Mucosa of gallbladder (tissue), 1 donor: ENCODE measurements at regions not wholly inside any gene's neighbourhood (a gene's known extent, or its start where the extent isn't known, plus 50 kb on each side); places are given as distances from the start of the nearest gene placed in this dataset.
"Not testable (repeated sequence)": the region's sequence is repeated elsewhere in the genome, so short reads cannot be mapped to it uniquely, and the experiment has no call there.

ENCODE experiments used
- DNase-seq: peaks from one replicate; pipeline ENCODE4 v3.0.0-alpha.2; 2020; ENCODE audit warnings: low spot score
- donor health status: DM: no; HTN: no; CAD: no.

- not testable (repeated sequence) for DNase-seq
Observed at GRCh38 chrX:3919668-3920423, 206.4 kb upstream of the PRKX start.

GRCh38 chrX:3914813-3915212 lies 201.4 kb upstream of the PRKX start:
- DNase-seq = not testable (repeated sequence)

GRCh38 chrX:3914059-3914458 lies 200.6 kb upstream of the PRKX start:
- DNase-seq = not testable (repeated sequence)

- DNase-seq = not testable (repeated sequence)
Observed at GRCh38 chrX:3911012-3911411, 197.6 kb upstream of the PRKX start.

GRCh38 chrX:3910611-3911010 lies 197.2 kb upstream of the PRKX start:
- not testable (repeated sequence) for DNase-seq

GRCh38 chrX:3905522-3906258 lies 192.2 kb upstream of the PRKX start:
- DNase-seq = not testable (repeated sequence)

- DNase-seq = not testable (repeated sequence)
Observed at GRCh38 chrX:3902222-3902621, 188.8 kb upstream of the PRKX start.

GRCh38 chrX:3896755-3897154 lies 183.3 kb upstream of the PRKX start:
- DNase-seq = not testable (repeated sequence)

GRCh38 chrX:3882553-3882920 lies 169.1 kb upstream of the PRKX start:
- DNase-seq = not testable (repeated sequence)

GRCh38 chrX:3881898-3882552 lies 168.6 kb upstream of the PRKX start:
- not testable (repeated sequence) for DNase-seq

- DNase-seq = not testable (repeated sequence)
Observed at GRCh38 chrX:3881255-3881895, 167.9 kb upstream of the PRKX start.

GRCh38 chrX:3876393-3876792 lies 162.9 kb upstream of the PRKX start:
- not testable (repeated sequence) for DNase-seq

- DNase-seq = not testable (repeated sequence)
Observed at GRCh38 chrX:3875638-3876037, 162.2 kb upstream of the PRKX start.

GRCh38 chrX:3872226-3872879 lies 158.9 kb upstream of the PRKX start:
- DNase-seq = not testable (repeated sequence)

GRCh38 chrX:3867067-3867831 lies 153.8 kb upstream of the PRKX start:
- DNase-seq = not testable (repeated sequence)

GRCh38 chrX:3858332-3858731 lies 144.9 kb upstream of the PRKX start:
- not testable (repeated sequence) for DNase-seq

- DNase-seq = not testable (repeated sequence)
Observed at GRCh38 chrX:3843522-3844145, 130.2 kb upstream of the PRKX start.

- not testable (repeated sequence) for DNase-seq
Observed at GRCh38 chrX:3842822-3843521, 129.5 kb upstream of the PRKX start.

GRCh38 chrX:3838754-3839153 lies 125.3 kb upstream of the PRKX start:
- not testable (repeated sequence) for DNase-seq
